ENCODE measurements at regions not wholly inside any gene's neighbourhood (a gene's known extent, or its start where the extent isn't known, plus 50 kb on each side); places are given as distances from the start of the nearest gene placed in this dataset.

DNA sequence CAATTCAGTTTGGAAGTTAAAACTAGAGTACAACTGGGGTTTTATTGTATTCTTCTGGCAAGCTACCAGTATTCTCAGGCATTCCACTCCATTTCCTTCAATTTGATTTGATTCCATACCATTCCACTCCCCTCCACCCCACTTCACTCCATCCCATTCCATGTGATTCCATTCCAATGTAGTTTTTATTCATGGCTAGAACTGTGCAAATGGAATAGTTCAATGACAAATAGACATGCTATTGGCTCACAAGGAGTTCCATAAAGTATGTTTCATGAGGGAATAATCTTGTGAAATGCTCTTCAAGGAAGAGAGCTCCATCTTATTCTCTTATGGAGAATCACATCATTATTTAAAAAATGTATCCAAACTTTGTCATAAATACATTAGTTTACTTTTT, 285.0 kb upstream of the BMP2 start:
- TF ChIP-seq SP4 (IDR thresholded peaks at IDR 0.05; ENCODE audit: low read length) (no peak), ZNF274 (IDR thresholded peaks at IDR 0.05; ENCODE audit: borderline replicate concordance, extremely low read depth, low read length) (no peak), CTCF (IDR thresholded peaks at IDR 0.05; ENCODE audit: control extremely low read depth in 1 of 3, insufficient read depth in 1 of 3, low read depth in 1 of 3, low read length in 3 of 3) (no peak), YY1 (IDR thresholded peaks at IDR 0.05; ENCODE audit: low read depth, low read length) (no peak), JUND (IDR thresholded peaks at IDR 0.05; ENCODE audit: low read length) (no peak), RXRA (IDR thresholded peaks at IDR 0.05; ENCODE audit: insufficient read depth, low read depth, low read length) (no peak)
